ENCODE measurements at regions not wholly inside any gene's neighbourhood (a gene's known extent, or its start where the extent isn't known, plus 50 kb on each side); places are given as distances from the start of the nearest gene placed in this dataset.

DNA sequence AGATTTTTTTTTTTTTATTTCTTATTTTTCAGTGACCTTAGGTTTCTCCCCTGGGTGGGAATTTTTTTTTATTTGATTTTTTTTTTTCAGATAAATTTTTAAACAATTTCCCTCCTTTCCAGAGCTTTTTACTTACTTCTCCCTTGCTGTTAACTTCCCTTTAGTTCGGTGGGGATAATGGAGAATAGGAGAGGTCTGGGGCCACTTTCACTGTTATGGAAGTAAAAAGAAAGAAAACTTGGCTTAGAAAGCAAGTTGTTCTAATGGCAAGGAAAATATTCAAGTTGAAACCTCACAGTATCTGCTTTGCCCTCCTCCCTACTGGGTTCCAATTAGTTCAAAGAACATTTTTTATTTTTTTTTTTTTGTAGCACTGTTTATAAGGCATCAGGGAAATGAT lies 537.1 kb upstream of the NXPH2 start:
- H2AFZ ChIP-seq (ENCODE audit: low read length): no peak overlapping the region
- no peak overlapping the region for H3K4me3 ChIP-seq (ENCODE audit: low read depth, low read length, poor library complexity, severe bottlenecking)
- H3K4me1 ChIP-seq (ENCODE audit: insufficient read depth, low read length, severe bottlenecking): no peaks in the 10 kb centered on the region

DNA sequence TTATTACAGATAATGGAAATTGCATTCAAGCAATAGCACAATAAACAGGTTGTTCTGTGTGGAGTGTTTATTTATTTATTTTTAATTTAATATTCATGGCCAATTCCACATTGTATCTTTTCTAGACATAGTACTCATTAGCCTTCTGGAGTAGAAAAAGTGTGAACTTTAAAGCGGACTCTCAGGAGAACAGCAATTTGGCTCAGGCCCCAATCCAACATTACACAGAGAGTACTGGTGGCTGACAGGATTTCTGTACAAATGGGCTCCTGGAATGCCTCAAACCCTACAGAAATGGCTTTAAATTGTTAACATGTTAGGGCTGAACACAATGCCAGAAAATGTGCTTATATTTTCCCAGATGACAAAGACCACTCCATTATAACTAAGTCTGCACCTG lies 533.9 kb upstream of the NXPH2 start:
- H3K4me3 ChIP-seq (ENCODE audit: low read depth, low read length, poor library complexity, severe bottlenecking): no peak overlapping the region
- H3K27me3 ChIP-seq (ENCODE audit: insufficient read depth, low read length): no peaks in the 10 kb centered on the region
- H2AFZ ChIP-seq (ENCODE audit: low read length): no peak overlapping the region
- H3K27ac ChIP-seq (ENCODE audit: low read depth, low read length, poor library complexity, severe bottlenecking): no peak overlapping the region
- no peak overlapping the region for H3K4me2 ChIP-seq (ENCODE audit: low read length)
- H3F3A ChIP-seq (ENCODE audit: insufficient read depth, low read length): no peaks in the 10 kb centered on the region
- H3K79me2 ChIP-seq (ENCODE audit: insufficient read depth, low read length): no peaks in the 10 kb centered on the region
- H3K9me3 ChIP-seq (ENCODE audit: low read length): no peaks in the 10 kb centered on the region
- TF ChIP-seq EZH2 (IDR thresholded peaks at IDR 0.05; ENCODE audit: borderline replicate concordance, low read length): no peak
- TF ChIP-seq, protein P1, sequence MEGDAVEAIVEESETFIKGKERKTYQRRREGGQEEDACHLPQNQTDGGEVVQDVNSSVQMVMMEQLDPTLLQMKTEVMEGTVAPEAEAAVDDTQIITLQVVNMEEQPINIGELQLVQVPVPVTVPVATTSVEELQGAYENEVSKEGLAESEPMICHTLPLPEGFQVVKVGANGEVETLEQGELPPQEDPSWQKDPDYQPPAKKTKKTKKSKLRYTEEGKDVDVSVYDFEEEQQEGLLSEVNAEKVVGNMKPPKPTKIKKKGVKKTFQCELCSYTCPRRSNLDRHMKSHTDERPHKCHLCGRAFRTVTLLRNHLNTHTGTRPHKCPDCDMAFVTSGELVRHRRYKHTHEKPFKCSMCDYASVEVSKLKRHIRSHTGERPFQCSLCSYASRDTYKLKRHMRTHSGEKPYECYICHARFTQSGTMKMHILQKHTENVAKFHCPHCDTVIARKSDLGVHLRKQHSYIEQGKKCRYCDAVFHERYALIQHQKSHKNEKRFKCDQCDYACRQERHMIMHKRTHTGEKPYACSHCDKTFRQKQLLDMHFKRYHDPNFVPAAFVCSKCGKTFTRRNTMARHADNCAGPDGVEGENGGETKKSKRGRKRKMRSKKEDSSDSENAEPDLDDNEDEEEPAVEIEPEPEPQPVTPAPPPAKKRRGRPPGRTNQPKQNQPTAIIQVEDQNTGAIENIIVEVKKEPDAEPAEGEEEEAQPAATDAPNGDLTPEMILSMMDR (IDR thresholded peaks at IDR 0.05; ENCODE audit: low read length): no peak
- no peaks in the 10 kb centered on the region for H4K20me1 ChIP-seq (ENCODE audit: insufficient read depth, low read length)
- H3K9me2 ChIP-seq (ENCODE audit: low read depth, low read length): no peaks in the 10 kb centered on the region
- no peaks in the 10 kb centered on the region for H3K4me1 ChIP-seq (ENCODE audit: insufficient read depth, low read length, severe bottlenecking)
- no peak overlapping the region for H3K9ac ChIP-seq (ENCODE audit: low read length)
- no peaks in the 10 kb centered on the region for H3K36me3 ChIP-seq (ENCODE audit: insufficient read depth, low read length)

More for the DNA sequence above, 537.1 kb upstream of the NXPH2 start:
- no peaks in the 10 kb centered on the region for H3K9me2 ChIP-seq (ENCODE audit: low read depth, low read length)
- H3K27ac ChIP-seq (ENCODE audit: low read depth, low read length, poor library complexity, severe bottlenecking): no peak overlapping the region
- H4K20me1 ChIP-seq (ENCODE audit: insufficient read depth, low read length): no peaks in the 10 kb centered on the region
- H3K9ac ChIP-seq (ENCODE audit: low read length): no peak overlapping the region
- no peaks in the 10 kb centered on the region for H3F3A ChIP-seq (ENCODE audit: insufficient read depth, low read length)
- no peaks in the 10 kb centered on the region for H3K79me2 ChIP-seq (ENCODE audit: insufficient read depth, low read length)
- H3K4me2 ChIP-seq (ENCODE audit: low read length): no peak overlapping the region
- H3K36me3 ChIP-seq (ENCODE audit: insufficient read depth, low read length): no peaks in the 10 kb centered on the region
- H3K9me3 ChIP-seq (ENCODE audit: low read length): no peaks in the 10 kb centered on the region
- H3K27me3 ChIP-seq (ENCODE audit: insufficient read depth, low read length): no peaks in the 10 kb centered on the region
- TF ChIP-seq, protein P1 (IDR thresholded peaks at IDR 0.05; ENCODE audit: low read length): no peak
- no peak for TF ChIP-seq EZH2 (IDR thresholded peaks at IDR 0.05; ENCODE audit: borderline replicate concordance, low read length)

DNA sequence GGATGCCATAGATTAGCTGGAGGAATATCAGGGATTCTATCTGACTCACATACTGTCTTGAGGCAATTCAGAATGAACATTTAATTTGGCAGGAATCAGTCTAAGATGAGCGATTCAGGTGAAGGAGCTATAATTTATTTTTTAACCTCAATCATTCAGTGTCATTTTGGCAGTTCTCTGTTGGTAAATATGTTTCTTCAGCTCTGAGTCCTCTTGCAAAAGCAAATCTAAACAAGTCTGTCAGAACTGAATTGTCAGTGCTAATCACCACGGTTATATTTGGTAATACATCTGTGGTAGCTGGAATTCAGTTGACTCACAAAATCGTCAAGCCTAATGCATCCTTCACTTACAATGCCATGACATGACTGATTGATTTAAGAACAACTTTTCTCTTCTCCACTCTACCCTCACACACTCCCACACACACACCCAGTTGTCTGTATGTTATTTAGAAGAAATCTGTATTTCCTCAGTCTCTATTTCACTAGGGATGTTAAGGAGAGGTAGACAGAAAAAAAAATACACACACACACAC lies 516.6 kb upstream of the NXPH2 start:
- Histone ChIP-seq H3K27ac (ENCODE audit: low read depth, low read length, poor library complexity, severe bottlenecking) (no peak overlapping the region), H3K9ac (ENCODE audit: low read length) (no peak overlapping the region), H3F3A (ENCODE audit: insufficient read depth, low read length) (no peaks in the 10 kb centered on the region), H3K9me2 (ENCODE audit: low read depth, low read length) (no peaks in the 10 kb centered on the region), H3K4me2 (ENCODE audit: low read length) (no peak overlapping the region), H3K36me3 (ENCODE audit: insufficient read depth, low read length) (no peaks in the 10 kb centered on the region), H3K4me3 (ENCODE audit: low read depth, low read length, poor library complexity, severe bottlenecking) (no peak overlapping the region), H3K27me3 (ENCODE audit: insufficient read depth, low read length) (no peaks in the 10 kb centered on the region), H3K79me2 (ENCODE audit: insufficient read depth, low read length) (no peaks in the 10 kb centered on the region), H2AFZ (ENCODE audit: low read length) (no peak overlapping the region), H3K4me1 (ENCODE audit: insufficient read depth, low read length, severe bottlenecking) (no peaks in the 10 kb centered on the region), H4K20me1 (ENCODE audit: insufficient read depth, low read length) (no peaks in the 10 kb centered on the region), H3K9me3 (ENCODE audit: low read length) (no peaks in the 10 kb centered on the region)
- TF ChIP-seq, protein P1 (IDR thresholded peaks at IDR 0.05; ENCODE audit: low read length): no peak
- TF ChIP-seq EZH2 (IDR thresholded peaks at IDR 0.05; ENCODE audit: borderline replicate concordance, low read length): no peak

Measured in OCI-LY1 (cell line).